ENCODE measurements at regions not wholly inside any gene's neighbourhood (a gene's known extent, or its start where the extent isn't known, plus 50 kb on each side); places are given as distances from the start of the nearest gene placed in this dataset.

- H3K4me3 Mint-ChIP-seq (ENCODE audit: unreplicated experiment) = no peak overlapping the region
- no peak for DNase-seq (ENCODE audit: low spot score)
- no peaks in the 10 kb centered on the region for H3K36me3 Mint-ChIP-seq (ENCODE audit: low read depth)
- H3K9me3 Mint-ChIP-seq (ENCODE audit: low read depth) = no peaks in the 10 kb centered on the region
- H3K27me3 Mint-ChIP-seq (ENCODE audit: low read depth) = peaks cover 10% of the 10 kb centered on the region
- no peak overlapping the region for H3K27ac Mint-ChIP-seq (ENCODE audit: unreplicated experiment)
- H3K4me1 Mint-ChIP-seq (ENCODE audit: low read depth) = no peaks in the 10 kb centered on the region
- TF ChIP-seq, protein P1, sequence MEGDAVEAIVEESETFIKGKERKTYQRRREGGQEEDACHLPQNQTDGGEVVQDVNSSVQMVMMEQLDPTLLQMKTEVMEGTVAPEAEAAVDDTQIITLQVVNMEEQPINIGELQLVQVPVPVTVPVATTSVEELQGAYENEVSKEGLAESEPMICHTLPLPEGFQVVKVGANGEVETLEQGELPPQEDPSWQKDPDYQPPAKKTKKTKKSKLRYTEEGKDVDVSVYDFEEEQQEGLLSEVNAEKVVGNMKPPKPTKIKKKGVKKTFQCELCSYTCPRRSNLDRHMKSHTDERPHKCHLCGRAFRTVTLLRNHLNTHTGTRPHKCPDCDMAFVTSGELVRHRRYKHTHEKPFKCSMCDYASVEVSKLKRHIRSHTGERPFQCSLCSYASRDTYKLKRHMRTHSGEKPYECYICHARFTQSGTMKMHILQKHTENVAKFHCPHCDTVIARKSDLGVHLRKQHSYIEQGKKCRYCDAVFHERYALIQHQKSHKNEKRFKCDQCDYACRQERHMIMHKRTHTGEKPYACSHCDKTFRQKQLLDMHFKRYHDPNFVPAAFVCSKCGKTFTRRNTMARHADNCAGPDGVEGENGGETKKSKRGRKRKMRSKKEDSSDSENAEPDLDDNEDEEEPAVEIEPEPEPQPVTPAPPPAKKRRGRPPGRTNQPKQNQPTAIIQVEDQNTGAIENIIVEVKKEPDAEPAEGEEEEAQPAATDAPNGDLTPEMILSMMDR (IDR thresholded peaks at IDR 0.05) = no peak
Observed at GRCh38 chr1:164480285-164480907, 78.6 kb upstream of the PBX1 start.

DNA sequence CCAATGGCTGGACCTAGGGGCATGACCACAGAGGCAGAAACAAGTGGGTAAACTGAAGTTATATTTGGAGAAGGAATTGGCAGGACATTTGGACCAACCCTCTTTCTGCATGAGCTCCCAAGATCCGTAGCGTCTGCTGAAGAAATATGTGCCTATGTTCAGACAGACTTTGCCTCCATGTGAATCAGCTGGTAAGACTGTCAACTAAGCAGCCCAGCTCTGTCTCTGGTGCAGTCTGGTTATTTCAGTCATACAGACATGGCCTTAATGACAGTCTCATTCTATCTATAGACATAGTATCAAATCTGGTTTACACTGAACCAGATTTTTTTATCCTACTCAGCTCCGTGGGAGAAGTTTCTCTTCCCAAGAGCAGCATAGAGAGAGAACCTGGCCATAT is 63.1 kb upstream of the PBX1 start:
- TF ChIP-seq, protein P1 (IDR thresholded peaks at IDR 0.05) = no peak
- H3K27ac Mint-ChIP-seq (ENCODE audit: unreplicated experiment) = no peak overlapping the region
- no peak overlapping the region for H3K4me3 Mint-ChIP-seq (ENCODE audit: unreplicated experiment)
- no peaks in the 10 kb centered on the region for H3K36me3 Mint-ChIP-seq (ENCODE audit: low read depth)
- peaks cover 2% of the 10 kb centered on the region for H3K27me3 Mint-ChIP-seq (ENCODE audit: low read depth)
- H3K9me3 Mint-ChIP-seq (ENCODE audit: low read depth) = no peaks in the 10 kb centered on the region
- no peak for DNase-seq (ENCODE audit: low spot score)
- no peaks in the 10 kb centered on the region for H3K4me1 Mint-ChIP-seq (ENCODE audit: low read depth)

- H3K4me1 Mint-ChIP-seq (ENCODE audit: low read depth) = no peaks in the 10 kb centered on the region
- H3K4me3 Mint-ChIP-seq (ENCODE audit: unreplicated experiment) = no peak overlapping the region
- peaks cover 21% of the 10 kb centered on the region for H3K9me3 Mint-ChIP-seq (ENCODE audit: low read depth)
- no peak for DNase-seq (ENCODE audit: low spot score)
- H3K27me3 Mint-ChIP-seq (ENCODE audit: low read depth) = peaks cover 2% of the 10 kb centered on the region
- H3K27ac Mint-ChIP-seq (ENCODE audit: unreplicated experiment) = no peak overlapping the region
- H3K36me3 Mint-ChIP-seq (ENCODE audit: low read depth) = peaks cover 10% of the 10 kb centered on the region
- TF ChIP-seq, protein P1 (IDR thresholded peaks at IDR 0.05) = no peak
Observed at GRCh38 chr1:164498792-164499191, 60.2 kb upstream of the PBX1 start.

- H3K36me3 Mint-ChIP-seq (ENCODE audit: low read depth) = peaks cover 10% of the 10 kb centered on the region
- no peak overlapping the region for H3K27ac Mint-ChIP-seq (ENCODE audit: unreplicated experiment)
- peaks cover 21% of the 10 kb centered on the region for H3K9me3 Mint-ChIP-seq (ENCODE audit: low read depth)
- TF ChIP-seq, protein P1 (IDR thresholded peaks at IDR 0.05) = no peak
- H3K4me3 Mint-ChIP-seq (ENCODE audit: unreplicated experiment) = no peak overlapping the region
- H3K27me3 Mint-ChIP-seq (ENCODE audit: low read depth) = peaks cover 7% of the 10 kb centered on the region
- H3K4me1 Mint-ChIP-seq (ENCODE audit: low read depth) = no peaks in the 10 kb centered on the region
- DNase-seq (ENCODE audit: low spot score) = no peak
Observed at GRCh38 chr1:164504749-164505148, 54.2 kb upstream of the PBX1 start.
